K562 (cell line): ENCODE measurements at regions not wholly inside any gene's neighbourhood (a gene's known extent, or its start where the extent isn't known, plus 50 kb on each side); places are given as distances from the start of the nearest gene placed in this dataset.

Experiments used
- ATAC-seq: fragments of 200-7000 bp; cut with Tn5 transposase; 3 replicates; pipeline ENCODE4 v1.9.1; 2020; ENCODE audit warnings: moderate library complexity
- BruUV-seq: library from RNA; stranded (reverse); fragments of 400-500 nt; replicated peaks from 2 replicates; lab custom pipeline; 2021; lab: Mats Ljungman, UMichigan
- CTCF ChIA-PET: fragments of 300-600 bp; formaldehyde crosslinking; extraction: SDS; loops from one replicate; lab custom pipeline; 2021; ENCODE audit warnings: low intra/inter-chr PET ratio; lab: Yijun Ruan, JAX
- POLR2A ChIA-PET: fragments of 300-600, 350-650 bp; sonication (Branson Sonifier 250); formaldehyde crosslinking; extraction: SDS; loops from one replicate; lab custom pipeline; 2021; ENCODE audit warnings: antibody characterized with exemption, inconsistent platforms; lab: Yijun Ruan, JAX
- DNase-seq, 4 experiments: peaks; one replicate each; pipeline versions ENCODE4 v3.0.0 to v3.0.0-alpha.2; 2011 to 2018; ENCODE audit warnings: low spot score in 3 of 4, mixed read lengths in 3 of 4; ENCODE audit errors: extremely low read depth in 1 of 4
- FAIRE-seq: peaks from 2 replicates; lab custom pipeline; 2011; peaks lifted over from hg19 to GRCh38; lab: Jason Lieb, UNC
- H2AFZ ChIP-seq: 2 replicates; pipeline ENCODE4 v1.6.0; 2011; ENCODE audit warnings: low read depth, low read length, control low read depth, inconsistent platforms
- H3K27ac ChIP-seq: fragments of 200-600 bp; 3 replicates; pipeline ENCODE4 v1.8.0; 2011; ENCODE audit warnings: low read depth, mild to moderate bottlenecking, control low read depth, inconsistent platforms, low read length, moderate library complexity, mixed read lengths; ENCODE audit errors: extremely low read depth
- H3K27me3 ChIP-seq, 2 experiments: fragments of 300-600 bp in 1 of 2; 2 replicates in 1 of 2; 3 replicates in 1 of 2; pipeline versions ENCODE4 v1.6.0 to v1.8.0; 2011; ENCODE audit warnings: inconsistent platforms in 2 of 2, low read length in 2 of 2, mild to moderate bottlenecking in 1 of 2, mixed read lengths in 1 of 2, moderate library complexity in 1 of 2; ENCODE audit not compliant: control insufficient read depth in 2 of 2, insufficient read depth in 2 of 2
- H3K36me3 ChIP-seq: fragments of 300-600 bp; 3 replicates; pipeline ENCODE4 v1.8.0; 2011; ENCODE audit warnings: mild to moderate bottlenecking, low read length, inconsistent platforms; ENCODE audit not compliant: control insufficient read depth, insufficient read depth
- H3K4me1 ChIP-seq, 2 experiments: fragments of 200-600 bp in 1 of 2; replicated peaks in 1 of 2; 2 replicates in 1 of 2; 3 replicates in 1 of 2; pipeline versions ENCODE4 v1.5.1 to v1.8.0; 2011; ENCODE audit warnings: inconsistent platforms in 2 of 2, low read length in 2 of 2, mild to moderate bottlenecking in 1 of 2, mixed read lengths in 1 of 2, moderate library complexity in 1 of 2; ENCODE audit not compliant: control insufficient read depth in 2 of 2, insufficient read depth in 2 of 2
- H3K4me2 ChIP-seq: 2 replicates; pipeline ENCODE4 v1.6.1; 2011; ENCODE audit warnings: low read length, control low read depth, inconsistent platforms, mixed read lengths; ENCODE audit not compliant: insufficient read depth
- H3K4me3 ChIP-seq: fragments of 200-600 bp; sonication (generic), shearing (Covaris generic); 2 replicates; pipeline ENCODE4 v1.5.1; 2016; ENCODE audit warnings: control low read depth, inconsistent platforms
- H3K79me2 ChIP-seq: fragments of 200-600 bp; 3 replicates; pipeline ENCODE4 v1.8.0; 2011; ENCODE audit warnings: low read length, inconsistent platforms; ENCODE audit not compliant: control insufficient read depth, insufficient read depth
- H3K9ac ChIP-seq, 2 experiments: 2 replicates each; pipeline versions ENCODE4 v1.6.0 to v1.6.1; 2011; ENCODE audit warnings: low read depth in 2 of 2, low read length in 2 of 2, control low read depth in 1 of 2, inconsistent platforms in 1 of 2, mild to moderate bottlenecking in 1 of 2, mixed read lengths in 1 of 2; ENCODE audit not compliant: insufficient read depth in 1 of 2
- H3K9me1 ChIP-seq: one replicate; pipeline ENCODE4 v1.6.0; 2011; ENCODE audit warnings: inconsistent platforms, mild to moderate bottlenecking, low read length, moderate library complexity; ENCODE audit not compliant: control insufficient read depth, insufficient read depth
- H3K9me3 ChIP-seq: replicated peaks from 2 replicates; pipeline ENCODE4 v1.5.1; 2011; ENCODE audit warnings: low read depth, low read length, inconsistent platforms; ENCODE audit not compliant: control insufficient read depth, insufficient read depth
- H4K20me1 ChIP-seq: replicated peaks from 2 replicates; pipeline ENCODE4 v1.6.1; 2011; ENCODE audit warnings: low read length, inconsistent platforms, mixed read lengths; ENCODE audit not compliant: control insufficient read depth, insufficient read depth
- FUS ChIP-seq: fragments of 200-400 bp; formaldehyde crosslinking; optimal IDR thresholded peaks from 2 replicates; pipeline ENCODE3; 2017; ENCODE audit warnings: low read depth, low read length
- MIER1 ChIP-seq: fragments of 450-650 bp; IDR thresholded peaks from 2 replicates; pipeline ENCODE4 v1.6.1; 2016; ENCODE audit warnings: antibody characterized with exemption, mild to moderate bottlenecking, low read depth
- SRSF3 ChIP-seq: fragments of 200-400 bp; formaldehyde crosslinking; IDR thresholded peaks from 2 replicates; pipeline ENCODE4 v1.6.1; 2016; ENCODE audit warnings: mild to moderate bottlenecking, low read length, moderate library complexity; ENCODE audit not compliant: insufficient read depth
- TGIF2 ChIP-seq: sonication (generic); formaldehyde crosslinking; IDR thresholded peaks from 2 replicates; pipeline ENCODE4 v1.8.1; 2022; ENCODE audit warnings: mild to moderate bottlenecking, missing genetic modification reagents, moderate library complexity
- ZNF121 ChIP-seq: sonication (generic); formaldehyde crosslinking; conservative IDR thresholded peaks from 2 replicates; pipeline ENCODE4 v1.8.0; 2022; ENCODE audit warnings: missing genetic modification reagents
- WGBS: fragments of 100-300 bp; shearing (Covaris generic); methylation state at CpG from one replicate; pipeline ENCODE4 v1.1.6; 2016; ENCODE audit warnings: low coverage, mixed read lengths; ENCODE audit not compliant: insufficient coverage; ENCODE audit errors: missing lambda C conversion rate; 5-methylcytosine and 5-hydroxymethylcytosine counted together
- in situ Hi-C: fragments of 300-500 bp; cut with MboI; formaldehyde crosslinking; loops from 4 replicates; pipeline ENCODE4 v1.15.0; 2018; ENCODE audit warnings: inconsistent platforms, mixed read lengths
- intact Hi-C: fragments of 100-400 bp; cut with micrococcal nuclease; formaldehyde crosslinking; loops from 2 replicates; pipeline ENCODE4 v1.14.2; 2022
- TF ChIP-seq, protein P1 (sequence below): sonication (generic); formaldehyde crosslinking; IDR thresholded peaks from 2 replicates; pipeline ENCODE4 v1.8.0; 2023; ENCODE audit warnings: mild to moderate bottlenecking, missing genetic modification reagents
- TF ChIP-seq, protein P2 (sequence below): fragments of 200-800 bp; sonication (Bioruptor generic); IDR thresholded peaks from 2 replicates; pipeline ENCODE4 v1.6.1; 2016; ENCODE audit warnings: missing genetic modification characterization, missing compliant biosample characterization

DNA sequence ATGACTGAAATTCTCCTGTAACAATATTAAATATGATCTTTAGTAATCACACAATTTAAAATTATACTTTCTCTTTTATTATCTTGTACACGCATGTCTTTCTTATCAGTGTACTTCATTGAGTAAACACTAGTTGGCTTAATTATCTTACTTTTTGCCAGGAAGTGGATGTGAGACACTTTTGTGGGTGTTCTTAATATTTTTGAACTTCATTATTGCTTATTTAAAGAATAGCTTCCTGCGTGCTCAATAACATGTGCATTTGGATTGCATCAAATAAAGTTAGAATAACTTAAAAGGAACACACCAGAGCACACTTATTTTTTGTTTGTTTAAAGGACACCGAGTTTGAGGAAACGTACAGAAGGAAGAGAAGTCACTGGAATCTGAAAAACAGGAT, 128.5 kb upstream of the VEGFC start (continued):
- TF ChIP-seq, protein P1, sequence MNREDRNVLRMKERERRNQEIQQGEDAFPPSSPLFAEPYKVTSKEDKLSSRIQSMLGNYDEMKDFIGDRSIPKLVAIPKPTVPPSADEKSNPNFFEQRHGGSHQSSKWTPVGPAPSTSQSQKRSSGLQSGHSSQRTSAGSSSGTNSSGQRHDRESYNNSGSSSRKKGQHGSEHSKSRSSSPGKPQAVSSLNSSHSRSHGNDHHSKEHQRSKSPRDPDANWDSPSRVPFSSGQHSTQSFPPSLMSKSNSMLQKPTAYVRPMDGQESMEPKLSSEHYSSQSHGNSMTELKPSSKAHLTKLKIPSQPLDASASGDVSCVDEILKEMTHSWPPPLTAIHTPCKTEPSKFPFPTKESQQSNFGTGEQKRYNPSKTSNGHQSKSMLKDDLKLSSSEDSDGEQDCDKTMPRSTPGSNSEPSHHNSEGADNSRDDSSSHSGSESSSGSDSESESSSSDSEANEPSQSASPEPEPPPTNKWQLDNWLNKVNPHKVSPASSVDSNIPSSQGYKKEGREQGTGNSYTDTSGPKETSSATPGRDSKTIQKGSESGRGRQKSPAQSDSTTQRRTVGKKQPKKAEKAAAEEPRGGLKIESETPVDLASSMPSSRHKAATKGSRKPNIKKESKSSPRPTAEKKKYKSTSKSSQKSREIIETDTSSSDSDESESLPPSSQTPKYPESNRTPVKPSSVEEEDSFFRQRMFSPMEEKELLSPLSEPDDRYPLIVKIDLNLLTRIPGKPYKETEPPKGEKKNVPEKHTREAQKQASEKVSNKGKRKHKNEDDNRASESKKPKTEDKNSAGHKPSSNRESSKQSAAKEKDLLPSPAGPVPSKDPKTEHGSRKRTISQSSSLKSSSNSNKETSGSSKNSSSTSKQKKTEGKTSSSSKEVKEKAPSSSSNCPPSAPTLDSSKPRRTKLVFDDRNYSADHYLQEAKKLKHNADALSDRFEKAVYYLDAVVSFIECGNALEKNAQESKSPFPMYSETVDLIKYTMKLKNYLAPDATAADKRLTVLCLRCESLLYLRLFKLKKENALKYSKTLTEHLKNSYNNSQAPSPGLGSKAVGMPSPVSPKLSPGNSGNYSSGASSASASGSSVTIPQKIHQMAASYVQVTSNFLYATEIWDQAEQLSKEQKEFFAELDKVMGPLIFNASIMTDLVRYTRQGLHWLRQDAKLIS (CRISPR knock-in tag): no peak
- no peak for TF ChIP-seq TGIF2 (CRISPR knock-in tag)
- no peak for TF ChIP-seq FUS
- TF ChIP-seq, all 486 proteins: peak for 0

DNA sequence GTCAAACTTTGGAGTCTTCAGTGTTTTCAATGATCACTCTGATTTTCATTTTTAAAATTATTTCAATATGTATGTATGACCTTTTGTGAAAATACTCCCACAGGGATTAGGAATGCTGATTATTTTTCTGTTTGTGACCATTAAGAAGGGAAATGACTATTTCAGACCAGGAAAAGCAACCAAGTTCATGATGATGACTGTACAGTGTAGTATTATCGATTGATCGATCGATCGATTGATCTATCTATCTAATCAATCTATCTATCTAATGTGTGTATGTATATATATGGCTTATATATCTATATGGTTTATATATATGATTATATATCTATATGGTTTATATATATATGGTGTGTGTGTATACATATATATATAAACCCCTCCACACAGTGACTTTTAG, 131.5 kb upstream of the VEGFC start:
- intact Hi-C loops (no loop called here), in situ Hi-C loops (no loop called here)
- Histone ChIP-seq H4K20me1 (no peaks in the 10 kb centered on the region), H3K4me1 (no peaks in the 10 kb centered on the region), H3K36me3 (no peaks in the 10 kb centered on the region), H3K9me1 (no peaks in the 10 kb centered on the region), H3K4me3 (no peak overlapping the region), H3K27me3 (no peaks in the 10 kb centered on the region), H3K9me3 (no peaks in the 10 kb centered on the region), H3K79me2 (no peaks in the 10 kb centered on the region), H3K4me2 (no peak overlapping the region), H3K9ac (no peak overlapping the region)
- POLR2A ChIA-PET: no interaction called here
- WGBS: 2% methylated on average over 4 of the region's 4 CpGs
- DNase-seq (no peak), ATAC-seq (no peak)
- CTCF ChIA-PET: interaction anchor here (0.7 kb wide), 1 partner anchor 82 kb away, joined by 3 read pairs; no protein-coding TSS in a partner anchor
- BruUV-seq: no TSS peak
- TF ChIP-seq SRSF3: no peak
- TF ChIP-seq, protein P2, sequence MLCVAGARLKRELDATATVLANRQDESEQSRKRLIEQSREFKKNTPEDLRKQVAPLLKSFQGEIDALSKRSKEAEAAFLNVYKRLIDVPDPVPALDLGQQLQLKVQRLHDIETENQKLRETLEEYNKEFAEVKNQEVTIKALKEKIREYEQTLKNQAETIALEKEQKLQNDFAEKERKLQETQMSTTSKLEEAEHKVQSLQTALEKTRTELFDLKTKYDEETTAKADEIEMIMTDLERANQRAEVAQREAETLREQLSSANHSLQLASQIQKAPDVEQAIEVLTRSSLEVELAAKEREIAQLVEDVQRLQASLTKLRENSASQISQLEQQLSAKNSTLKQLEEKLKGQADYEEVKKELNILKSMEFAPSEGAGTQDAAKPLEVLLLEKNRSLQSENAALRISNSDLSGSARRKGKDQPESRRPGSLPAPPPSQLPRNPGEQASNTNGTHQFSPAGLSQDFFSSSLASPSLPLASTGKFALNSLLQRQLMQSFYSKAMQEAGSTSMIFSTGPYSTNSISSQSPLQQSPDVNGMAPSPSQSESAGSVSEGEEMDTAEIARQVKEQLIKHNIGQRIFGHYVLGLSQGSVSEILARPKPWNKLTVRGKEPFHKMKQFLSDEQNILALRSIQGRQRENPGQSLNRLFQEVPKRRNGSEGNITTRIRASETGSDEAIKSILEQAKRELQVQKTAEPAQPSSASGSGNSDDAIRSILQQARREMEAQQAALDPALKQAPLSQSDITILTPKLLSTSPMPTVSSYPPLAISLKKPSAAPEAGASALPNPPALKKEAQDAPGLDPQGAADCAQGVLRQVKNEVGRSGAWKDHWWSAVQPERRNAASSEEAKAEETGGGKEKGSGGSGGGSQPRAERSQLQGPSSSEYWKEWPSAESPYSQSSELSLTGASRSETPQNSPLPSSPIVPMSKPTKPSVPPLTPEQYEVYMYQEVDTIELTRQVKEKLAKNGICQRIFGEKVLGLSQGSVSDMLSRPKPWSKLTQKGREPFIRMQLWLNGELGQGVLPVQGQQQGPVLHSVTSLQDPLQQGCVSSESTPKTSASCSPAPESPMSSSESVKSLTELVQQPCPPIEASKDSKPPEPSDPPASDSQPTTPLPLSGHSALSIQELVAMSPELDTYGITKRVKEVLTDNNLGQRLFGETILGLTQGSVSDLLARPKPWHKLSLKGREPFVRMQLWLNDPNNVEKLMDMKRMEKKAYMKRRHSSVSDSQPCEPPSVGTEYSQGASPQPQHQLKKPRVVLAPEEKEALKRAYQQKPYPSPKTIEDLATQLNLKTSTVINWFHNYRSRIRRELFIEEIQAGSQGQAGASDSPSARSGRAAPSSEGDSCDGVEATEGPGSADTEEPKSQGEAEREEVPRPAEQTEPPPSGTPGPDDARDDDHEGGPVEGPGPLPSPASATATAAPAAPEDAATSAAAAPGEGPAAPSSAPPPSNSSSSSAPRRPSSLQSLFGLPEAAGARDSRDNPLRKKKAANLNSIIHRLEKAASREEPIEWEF (CRISPR knock-in tag): peak; percentile 97
- TF ChIP-seq ZNF121 (CRISPR knock-in tag): no peak
- TF ChIP-seq MIER1: no peak
- TF ChIP-seq, all 486 proteins: peak for 1
- no peak overlapping the region for H2AFZ ChIP-seq
- no peak overlapping the region for H3K27ac ChIP-seq
- no peak for FAIRE-seq
